ENCODE measurements at regions not wholly inside any gene's neighbourhood (a gene's known extent, or its start where the extent isn't known, plus 50 kb on each side); places are given as distances from the start of the nearest gene placed in this dataset.

- H3K27me3 ChIP-seq, result peaks cover 3% of the 10 kb centered on the region
- H3K79me2 ChIP-seq, result no peaks in the 10 kb centered on the region
- no peaks in the 10 kb centered on the region for H4K20me1 ChIP-seq (ENCODE audit: insufficient read depth, poor library complexity, severe bottlenecking)
- H3K36me3 ChIP-seq (replicated peaks; ENCODE audit: insufficient read depth, low read depth), result no peaks in the 10 kb centered on the region
- H3K4me2 ChIP-seq, result no peak overlapping the region
- H3K4me3 ChIP-seq, result no peak overlapping the region
- no peaks in the 10 kb centered on the region for H3K9me2 ChIP-seq (replicated peaks; ENCODE audit: insufficient read depth)
- H3K9me3 ChIP-seq (ENCODE audit: low read depth), result no peaks in the 10 kb centered on the region
- no peak for DNase-seq (ENCODE audit: low spot score)
- no peak overlapping the region for H2AFZ ChIP-seq
- no peak for TF ChIP-seq CTCF (IDR thresholded peaks at IDR 0.05; ENCODE audit: poor library complexity)
- TF ChIP-seq EZH2phosphoT487 (IDR thresholded peaks at IDR 0.05; ENCODE audit: low read depth, severe bottlenecking, unreplicated experiment), result no peak
- TF ChIP-seq EZH2 (IDR thresholded peaks at IDR 0.05; ENCODE audit: borderline replicate concordance), result no peak
- no peaks in the 10 kb centered on the region for H3K4me1 ChIP-seq (ENCODE audit: insufficient read depth)
- no peak overlapping the region for H3K27ac ChIP-seq
- 58% methylated on average over 19 of the region's 19 CpGs for WGBS (ENCODE audit: low lambda C conversion rate, missing lambda C conversion rate)
These were observed 53.2 kb upstream of the NECTIN1 start for GRCh38 chr11:119782006-119782738.

GRCh38 chr11:119780222-119780953 lies 51.4 kb upstream of the NECTIN1 start:
- no peaks in the 10 kb centered on the region for H3K4me1 ChIP-seq (ENCODE audit: insufficient read depth)
- WGBS (ENCODE audit: low lambda C conversion rate, missing lambda C conversion rate), result 78% methylated on average over 2 of the region's 2 CpGs
- H4K20me1 ChIP-seq (ENCODE audit: insufficient read depth, poor library complexity, severe bottlenecking), result no peaks in the 10 kb centered on the region
- no peak for TF ChIP-seq EZH2phosphoT487 (IDR thresholded peaks at IDR 0.05; ENCODE audit: low read depth, severe bottlenecking, unreplicated experiment)
- TF ChIP-seq CTCF (IDR thresholded peaks at IDR 0.05; ENCODE audit: poor library complexity), result no peak
- TF ChIP-seq EZH2 (IDR thresholded peaks at IDR 0.05; ENCODE audit: borderline replicate concordance), result no peak
- H3K36me3 ChIP-seq (replicated peaks; ENCODE audit: insufficient read depth, low read depth), result no peaks in the 10 kb centered on the region
- peaks cover 4% of the 10 kb centered on the region for H3K27me3 ChIP-seq
- H2AFZ ChIP-seq, result no peak overlapping the region
- H3K9me2 ChIP-seq (replicated peaks; ENCODE audit: insufficient read depth), result no peaks in the 10 kb centered on the region
- H3K9me3 ChIP-seq (ENCODE audit: low read depth), result no peaks in the 10 kb centered on the region
- no peak for DNase-seq (ENCODE audit: low spot score)
- H3K4me3 ChIP-seq, result no peak overlapping the region
- H3K79me2 ChIP-seq, result no peaks in the 10 kb centered on the region
- H3K27ac ChIP-seq, result no peak overlapping the region
- H3K4me2 ChIP-seq, result no peak overlapping the region

GRCh38 chr11:119779195-119780071 lies 50.4 kb upstream of the NECTIN1 start:
- Histone ChIP-seq H3K27ac (no peak overlapping the region), H2AFZ (no peak overlapping the region), H3K9me2 (replicated peaks; ENCODE audit: insufficient read depth) (no peaks in the 10 kb centered on the region), H3K36me3 (replicated peaks; ENCODE audit: insufficient read depth, low read depth) (no peaks in the 10 kb centered on the region), H4K20me1 (ENCODE audit: insufficient read depth, poor library complexity, severe bottlenecking) (no peaks in the 10 kb centered on the region), H3K9me3 (ENCODE audit: low read depth) (no peaks in the 10 kb centered on the region), H3K4me1 (ENCODE audit: insufficient read depth) (no peaks in the 10 kb centered on the region), H3K27me3 (peaks cover 4% of the 10 kb centered on the region), H3K4me3 (no peak overlapping the region), H3K4me2 (no peak overlapping the region), H3K79me2 (no peaks in the 10 kb centered on the region)
- TF ChIP-seq EZH2phosphoT487 (IDR thresholded peaks at IDR 0.05; ENCODE audit: low read depth, severe bottlenecking, unreplicated experiment), result no peak
- WGBS (ENCODE audit: low lambda C conversion rate, missing lambda C conversion rate), result 69% methylated on average over 22 of the region's 22 CpGs
- no peak for DNase-seq (ENCODE audit: low spot score)

Data from hepatocyte (in vitro differentiated cells).